ENCODE measurements at regions not wholly inside any gene's neighbourhood (a gene's known extent, or its start where the extent isn't known, plus 50 kb on each side); places are given as distances from the start of the nearest gene placed in this dataset.

DNA sequence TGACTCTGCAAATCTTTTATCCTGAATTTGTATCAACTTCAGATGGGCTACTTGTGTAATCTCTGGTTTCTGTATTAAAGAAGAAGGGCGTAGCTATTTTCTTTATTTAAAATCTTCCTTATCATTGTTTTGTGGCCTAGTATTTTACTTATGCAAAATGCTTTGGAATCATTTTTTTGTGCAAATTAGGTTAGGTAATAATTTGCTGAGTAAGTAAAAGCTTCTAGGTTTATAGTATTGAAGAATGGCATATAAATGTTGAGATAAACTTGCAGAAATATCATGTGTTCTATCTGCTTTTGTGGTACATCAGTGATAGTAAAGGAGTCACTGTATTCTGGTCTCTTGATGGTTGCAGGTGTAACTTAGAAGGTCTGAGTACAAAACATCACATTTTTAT lies 197.2 kb upstream of the IL15 start:
- H3K4me3 ChIP-seq (ENCODE audit: low read length, poor library complexity, severe bottlenecking) = no peak overlapping the region
- no peaks in the 10 kb centered on the region for H3K36me3 ChIP-seq (ENCODE audit: insufficient read depth, low read length)
- H3K4me2 ChIP-seq (ENCODE audit: low read depth, low read length, poor library complexity, severe bottlenecking) = no peak overlapping the region
- no peaks in the 10 kb centered on the region for H3K9me3 ChIP-seq (ENCODE audit: insufficient read depth, low read depth, low read length)
- no peak overlapping the region for H3K9ac ChIP-seq (ENCODE audit: low read depth, low read length, poor library complexity, severe bottlenecking)
- H2AFZ ChIP-seq (ENCODE audit: low read length) = no peak overlapping the region
- no peaks in the 10 kb centered on the region for H3K9me2 ChIP-seq (replicated peaks; ENCODE audit: low read depth, low read length)
- H3K27me3 ChIP-seq (ENCODE audit: insufficient read depth, low read length, poor library complexity, severe bottlenecking) = no peaks in the 10 kb centered on the region
- TF ChIP-seq EZH2phosphoT487 (IDR thresholded peaks at IDR 0.05; ENCODE audit: borderline replicate concordance) (no peak), CTCF (conservative IDR thresholded peaks at IDR 0.05; ENCODE audit: low read length) (no peak)
- no peaks in the 10 kb centered on the region for H3K79me2 ChIP-seq (ENCODE audit: insufficient read depth, low read length)
- no peaks in the 10 kb centered on the region for H4K20me1 ChIP-seq (ENCODE audit: insufficient read depth, low read length, poor library complexity, severe bottlenecking)
- H3F3A ChIP-seq (ENCODE audit: low read depth) = no peaks in the 10 kb centered on the region
- no peaks in the 10 kb centered on the region for H3K4me1 ChIP-seq (ENCODE audit: insufficient read depth, low read length, poor library complexity, severe bottlenecking)

- no peaks in the 10 kb centered on the region for H3K9me2 ChIP-seq (replicated peaks; ENCODE audit: low read depth, low read length)
- no peaks in the 10 kb centered on the region for H3F3A ChIP-seq (ENCODE audit: low read depth)
- H3K9ac ChIP-seq (ENCODE audit: low read depth, low read length, poor library complexity, severe bottlenecking) = no peak overlapping the region
- no peak overlapping the region for H2AFZ ChIP-seq (ENCODE audit: low read length)
- no peak overlapping the region for H3K4me3 ChIP-seq (ENCODE audit: low read length, poor library complexity, severe bottlenecking)
- H3K27me3 ChIP-seq (ENCODE audit: insufficient read depth, low read length, poor library complexity, severe bottlenecking) = no peaks in the 10 kb centered on the region
- H3K36me3 ChIP-seq (ENCODE audit: insufficient read depth, low read length) = no peaks in the 10 kb centered on the region
- no peaks in the 10 kb centered on the region for H3K9me3 ChIP-seq (ENCODE audit: insufficient read depth, low read depth, low read length)
- no peak overlapping the region for H3K4me2 ChIP-seq (ENCODE audit: low read depth, low read length, poor library complexity, severe bottlenecking)
- H4K20me1 ChIP-seq (ENCODE audit: insufficient read depth, low read length, poor library complexity, severe bottlenecking) = no peaks in the 10 kb centered on the region
- TF ChIP-seq CTCF (conservative IDR thresholded peaks at IDR 0.05; ENCODE audit: low read length) = no peak
- no peak for TF ChIP-seq EZH2phosphoT487 (IDR thresholded peaks at IDR 0.05; ENCODE audit: borderline replicate concordance)
- no peaks in the 10 kb centered on the region for H3K79me2 ChIP-seq (ENCODE audit: insufficient read depth, low read length)
- peaks cover 16% of the 10 kb centered on the region for H3K4me1 ChIP-seq (ENCODE audit: insufficient read depth, low read length, poor library complexity, severe bottlenecking)
Measured at GRCh38 chr4:141447761-141448160, 188.6 kb upstream of the IL15 start.

DNA sequence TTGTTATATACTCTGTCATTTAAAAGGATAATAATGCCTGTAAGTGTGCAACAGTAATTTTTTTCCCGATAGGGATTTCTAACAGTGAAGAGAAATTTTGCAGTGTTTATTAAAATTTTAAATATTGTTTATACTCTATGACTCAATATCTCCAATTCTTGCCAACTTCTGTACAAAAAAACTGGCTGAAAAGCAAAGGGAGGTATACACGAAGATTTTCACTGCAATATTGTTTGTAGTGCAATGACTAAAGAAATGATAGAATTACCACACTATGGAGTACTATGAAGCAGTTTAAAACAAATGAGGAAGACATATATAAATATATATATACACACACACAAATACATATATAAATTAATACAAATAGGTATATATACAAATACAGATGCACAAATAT lies 187.9 kb upstream of the IL15 start:
- no peak overlapping the region for H2AFZ ChIP-seq (ENCODE audit: low read length)
- H3K4me3 ChIP-seq (ENCODE audit: low read length, poor library complexity, severe bottlenecking) = no peak overlapping the region
- no peak overlapping the region for H3K9ac ChIP-seq (ENCODE audit: low read depth, low read length, poor library complexity, severe bottlenecking)
- H3K36me3 ChIP-seq (ENCODE audit: insufficient read depth, low read length) = no peaks in the 10 kb centered on the region
- H3K4me1 ChIP-seq (ENCODE audit: insufficient read depth, low read length, poor library complexity, severe bottlenecking) = peaks cover 16% of the 10 kb centered on the region
- no peak for TF ChIP-seq EZH2phosphoT487 (IDR thresholded peaks at IDR 0.05; ENCODE audit: borderline replicate concordance)
- no peak for TF ChIP-seq CTCF (conservative IDR thresholded peaks at IDR 0.05; ENCODE audit: low read length)
- H3K27me3 ChIP-seq (ENCODE audit: insufficient read depth, low read length, poor library complexity, severe bottlenecking) = no peaks in the 10 kb centered on the region
- no peaks in the 10 kb centered on the region for H3F3A ChIP-seq (ENCODE audit: low read depth)
- no peaks in the 10 kb centered on the region for H3K9me2 ChIP-seq (replicated peaks; ENCODE audit: low read depth, low read length)
- H3K4me2 ChIP-seq (ENCODE audit: low read depth, low read length, poor library complexity, severe bottlenecking) = no peak overlapping the region
- H3K79me2 ChIP-seq (ENCODE audit: insufficient read depth, low read length) = no peaks in the 10 kb centered on the region
- H4K20me1 ChIP-seq (ENCODE audit: insufficient read depth, low read length, poor library complexity, severe bottlenecking) = no peaks in the 10 kb centered on the region
- no peaks in the 10 kb centered on the region for H3K9me3 ChIP-seq (ENCODE audit: insufficient read depth, low read depth, low read length)

Measured in Loucy (cell line).